Spleen (tissue), 11 donors: ENCODE measurements at regions not wholly inside any gene's neighbourhood (a gene's known extent, or its start where the extent isn't known, plus 50 kb on each side); places are given as distances from the start of the nearest gene placed in this dataset.

Source experiments
- DNase-seq: peaks from one replicate; pipeline ENCODE4 v3.0.0-alpha.2; 2020
- H3K27ac ChIP-seq, 8 donors: fragments of 200-600 bp; sonication (generic) in 7 of 8; 1 replicate in 4 of 8; 2 replicates in 4 of 8; pipeline versions ENCODE4 v1.5.0 to v1.8.0; 2016 to 2021; ENCODE audit warnings: inconsistent platforms in 4 of 8, mild to moderate bottlenecking in 4 of 8, moderate library complexity in 1 of 8
- H3K27me3 ChIP-seq, 7 donors: fragments of 200-600 bp; sonication (generic) in 6 of 7; replicated peaks in 1 of 7; 1 replicate in 4 of 7; 2 replicates in 3 of 7; pipeline versions ENCODE4 v1.5.0 to v1.8.0; 2016 to 2021; ENCODE audit warnings: inconsistent platforms in 3 of 7, mild to moderate bottlenecking in 1 of 7
- H3K36me3 ChIP-seq, 6 donors: fragments of 200-600 bp; sonication (generic) in 5 of 6; 1 replicate in 4 of 6; 2 replicates in 2 of 6; pipeline versions ENCODE4 v1.5.0 to v1.8.0; 2016 to 2021; ENCODE audit warnings: inconsistent platforms in 2 of 6
- H3K4me1 ChIP-seq, 6 donors: fragments of 200-600 bp; sonication (generic) in 5 of 6; 1 replicate in 3 of 6; 2 replicates in 3 of 6; pipeline versions ENCODE4 v1.5.0 to v1.8.0; 2016 to 2021; ENCODE audit warnings: inconsistent platforms in 3 of 6
- H3K4me3 ChIP-seq, 8 donors: fragments of 200-600 bp; sonication (generic) in 7 of 8; 1 replicate in 4 of 8; 2 replicates in 4 of 8; pipeline versions ENCODE4 v1.5.0 to v1.8.0; 2016 to 2021; ENCODE audit warnings: inconsistent platforms in 4 of 8, mild to moderate bottlenecking in 4 of 8, moderate library complexity in 2 of 8
- H3K9me3 ChIP-seq, 8 donors: fragments of 200-600 bp; sonication (generic) in 7 of 8; 1 replicate in 4 of 8; 2 replicates in 4 of 8; pipeline versions ENCODE4 v1.5.0 to v1.8.0; 2016 to 2021; ENCODE audit warnings: inconsistent platforms in 4 of 8
- CTCF ChIP-seq, 11 experiments: fragments of 200-600 bp in 7 of 11; fragments of 450-650 bp in 4 of 11; sonication (generic) in 4 of 11; IDR thresholded peaks in 8 of 11; conservative IDR thresholded peaks in 3 of 11; 1 replicate in 7 of 11; 2 replicates in 4 of 11; pipeline versions ENCODE4 v1.4.0 to v1.8.0; 2016 to 2021; ENCODE audit warnings: antibody characterized with exemption in 11 of 11, inconsistent platforms in 4 of 11, mild to moderate bottlenecking in 1 of 11
- POLR2A ChIP-seq, 3 donors: fragments of 450-650 bp; IDR thresholded peaks; one replicate each; pipeline ENCODE4 v1.5.1; 2017; ENCODE audit warnings: antibody characterized with exemption in 3 of 3, mild to moderate bottlenecking in 1 of 3
- POLR2AphosphoS5 ChIP-seq, 3 donors: sonication (generic); formaldehyde crosslinking; IDR thresholded peaks; one replicate each; pipeline ENCODE4 v1.5.1; 2017; ENCODE audit warnings: antibody characterized with exemption in 3 of 3
- WGBS, 5 donors: extraction: QIAGEN DNeasy Blood & Tissue Kit in 3 of 5; methylation state at CpG; one replicate each; pipeline versions ENCODE4 v1.1.5 to v1.1.7; 2013 to 2018; 5-methylcytosine and 5-hydroxymethylcytosine counted together
- intact Hi-C: fragments of 100-400 bp; cut with DNase I; formaldehyde crosslinking; loops from one replicate; pipeline ENCODE4 v1.15.0; 2023; ENCODE audit warnings: low total_unique reads
- donor health status: healthy with polysubstance abuse.
- donor health status: DM: no; HTN: no; CAD: no; lungs with moderate emphysema.
- donor health status: DM: no; HTN: no; CAD: no.
- donor health status: Bipolar disorder and iron deficiency.
- donor health status: healthy.
- donor health status: DM: no; HTN: no; CAD: no.
- donor health status: DM: yes; HTN: yes; CAD: no.

GRCh38 chr6:168863467-168863866 is 390.2 kb downstream of the THBS2 start:
- Histone ChIP-seq H3K4me3 (no peak overlapping the region), H3K27me3 (no peaks in the 10 kb centered on the region), H3K27ac (no peak overlapping the region), H3K36me3 (no peaks in the 10 kb centered on the region), H3K9me3 (no peaks in the 10 kb centered on the region), H3K4me1 (no peaks in the 10 kb centered on the region)
- intact Hi-C loops = no loop called here
- no peak for DNase-seq
- WGBS, 5 donors = 74 to 87% (median 78%) methylated on average over 4 of the region's 4 CpGs
- TF ChIP-seq CTCF (IDR thresholded peaks at IDR 0.05 in 8 of 11, conservative IDR thresholded peaks at IDR 0.05 in 3 of 11) (no peak), POLR2A (IDR thresholded peaks at IDR 0.05) (no peak), POLR2AphosphoS5 (IDR thresholded peaks at IDR 0.05) (no peak)

- Histone ChIP-seq H3K9me3 (no peaks in the 10 kb centered on the region), H3K27ac (no peak overlapping the region), H3K4me3 (no peak overlapping the region), H3K36me3 (no peaks in the 10 kb centered on the region), H3K4me1 (no peaks in the 10 kb centered on the region), H3K27me3 (no peaks in the 10 kb centered on the region)
- no peak for TF ChIP-seq POLR2AphosphoS5 (IDR thresholded peaks at IDR 0.05)
- no peak for TF ChIP-seq CTCF (IDR thresholded peaks at IDR 0.05 in 8 of 11, conservative IDR thresholded peaks at IDR 0.05 in 3 of 11)
- TF ChIP-seq POLR2A (IDR thresholded peaks at IDR 0.05) = no peak
- intact Hi-C loops = no loop called here
- no peak for DNase-seq
- WGBS, 5 donors = 91 to 97% (median 95%) methylated on average over 10 of the region's 10 CpGs
Observed at GRCh38 chr6:168862346-168862980, 391.2 kb downstream of the THBS2 start.

GRCh38 chr6:168860987-168861386 is 392.7 kb downstream of the THBS2 start:
- TF ChIP-seq CTCF (IDR thresholded peaks at IDR 0.05 in 8 of 11, conservative IDR thresholded peaks at IDR 0.05 in 3 of 11) (no peak), POLR2A (IDR thresholded peaks at IDR 0.05) (no peak)
- Histone ChIP-seq H3K9me3 (no peaks in the 10 kb centered on the region), H3K27me3 (no peaks in the 10 kb centered on the region), H3K4me1 (no peaks in the 10 kb centered on the region), H3K4me3 (no peak overlapping the region), H3K36me3 (no peaks in the 10 kb centered on the region), H3K27ac (no peak overlapping the region)
- DNase-seq = no peak
- intact Hi-C loops = no loop called here
- 85 to 93% (median 90%) methylated on average over 21 to 26 of the region's 26 CpGs for WGBS, 5 donors

GRCh38 chr6:168860341-168860740 is 393.3 kb downstream of the THBS2 start:
- TF ChIP-seq CTCF (IDR thresholded peaks at IDR 0.05 in 8 of 11, conservative IDR thresholded peaks at IDR 0.05 in 3 of 11) = no peak
- no peak for TF ChIP-seq POLR2A (IDR thresholded peaks at IDR 0.05)
- TF ChIP-seq POLR2AphosphoS5 (IDR thresholded peaks at IDR 0.05) = no peak
- Histone ChIP-seq H3K9me3 (no peaks in the 10 kb centered on the region), H3K27me3 (no peaks in the 10 kb centered on the region), H3K36me3 (no peaks in the 10 kb centered on the region), H3K4me3 (no peak overlapping the region), H3K4me1 (no peaks in the 10 kb centered on the region), H3K27ac (no peak overlapping the region)
- intact Hi-C loops = no loop called here
- DNase-seq = no peak
- WGBS, 5 donors = 91 to 97% (median 96%) methylated on average over 16 of the region's 16 CpGs
